Esophagus squamous epithelium (tissue), 4 donors: ENCODE measurements at regions not wholly inside any gene's neighbourhood (a gene's known extent, or its start where the extent isn't known, plus 50 kb on each side); places are given as distances from the start of the nearest gene placed in this dataset.

Source experiments
- CTCF ChIP-seq, 6 experiments: fragments of 450-650 bp in 4 of 6; fragments of 200-600 bp in 2 of 6; sonication (generic) in 2 of 6; IDR thresholded peaks; one replicate each; pipeline ENCODE4 v1.5.1; 2016 to 2019; ENCODE audit warnings: antibody characterized with exemption in 6 of 6, mild to moderate bottlenecking in 4 of 6, moderate library complexity in 4 of 6
- POLR2A ChIP-seq, 4 donors: fragments of 450-650 bp; IDR thresholded peaks; one replicate each; pipeline ENCODE4 v1.6.1; 2017; ENCODE audit warnings: antibody characterized with exemption in 4 of 4, mild to moderate bottlenecking in 4 of 4, moderate library complexity in 3 of 4

- TF ChIP-seq CTCF (IDR thresholded peaks at IDR 0.05) (no peak), POLR2A (IDR thresholded peaks at IDR 0.05) (no peak)
Measured at GRCh38 chr10:21463436-21463835, 62.0 kb downstream of the SKIDA1 start.
